Skeletal muscle tissue (tissue), 3 donors: ENCODE measurements at regions not wholly inside any gene's neighbourhood (a gene's known extent, or its start where the extent isn't known, plus 50 kb on each side); places are given as distances from the start of the nearest gene placed in this dataset.
"Not testable (repeated sequence)": the region's sequence is repeated elsewhere in the genome, so short reads cannot be mapped to it uniquely, and the experiment has no call there.

Source experiments
- H3K27ac ChIP-seq: one replicate; pipeline ENCODE4 v1.7.0; 2013; ENCODE audit warnings: mild to moderate bottlenecking, low read depth, low read length, inconsistent platforms
- H3K27me3 ChIP-seq, 3 donors: one replicate each; pipeline ENCODE4 v1.7.0; 2013; ENCODE audit warnings: low read length in 3 of 3; ENCODE audit not compliant: control insufficient read depth in 3 of 3, insufficient read depth in 3 of 3
- H3K36me3 ChIP-seq, 3 donors: one replicate each; pipeline ENCODE4 v1.7.0; 2013; ENCODE audit warnings: low read length in 3 of 3; ENCODE audit not compliant: control insufficient read depth in 3 of 3, insufficient read depth in 3 of 3
- H3K4me1 ChIP-seq, 3 donors: one replicate each; pipeline ENCODE4 v1.7.0; 2013; ENCODE audit warnings: low read length in 3 of 3, mild to moderate bottlenecking in 3 of 3; ENCODE audit not compliant: control insufficient read depth in 3 of 3, insufficient read depth in 3 of 3
- H3K4me3 ChIP-seq, 3 donors: one replicate each; pipeline ENCODE4 v1.7.0; 2013; ENCODE audit warnings: low read length in 3 of 3
- H3K9ac ChIP-seq, 3 donors: one replicate each; pipeline ENCODE4 v1.7.0; 2013; ENCODE audit warnings: low read length in 3 of 3, mild to moderate bottlenecking in 3 of 3, moderate library complexity in 2 of 3, low read depth in 1 of 3
- H3K9me3 ChIP-seq, 3 donors: one replicate each; pipeline ENCODE4 v1.7.0; 2013; ENCODE audit warnings: low read length in 3 of 3; ENCODE audit not compliant: control insufficient read depth in 3 of 3
- donor health status: Osteomylitis.

DNA sequence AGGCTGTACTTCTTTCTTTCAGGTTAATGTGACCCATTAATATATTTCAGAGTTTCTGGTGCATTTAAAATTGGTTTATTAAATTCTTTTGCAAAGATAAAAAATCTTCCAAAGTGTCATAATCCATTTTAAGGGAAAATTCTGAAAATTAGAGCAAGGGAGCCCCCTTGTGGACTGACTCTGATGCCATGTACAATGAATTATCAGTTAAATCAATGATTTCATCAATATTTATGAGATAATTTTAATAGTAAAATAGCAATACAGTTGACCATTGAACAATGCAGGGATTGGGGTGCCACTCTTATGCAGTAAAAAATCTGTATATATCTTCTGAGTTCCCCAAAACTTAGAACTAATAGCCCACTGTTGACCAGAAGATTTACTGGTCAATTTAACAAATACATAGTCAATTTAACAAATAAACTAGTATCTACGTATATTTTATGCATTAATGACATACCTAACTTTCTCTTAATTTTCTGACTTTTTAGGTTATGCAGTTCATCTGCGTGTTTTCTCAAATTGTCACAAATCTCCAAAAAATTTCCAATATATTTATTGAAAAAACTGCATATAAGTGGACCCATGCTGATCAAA lies 479.1 kb upstream of the MIR17HG start:
- no peaks in the 10 kb centered on the region for H3K27me3 ChIP-seq
- H3K27ac ChIP-seq, result no peak overlapping the region
- H3K36me3 ChIP-seq, result no peaks in the 10 kb centered on the region
- no peak overlapping the region for H3K4me3 ChIP-seq
- no peaks in the 10 kb centered on the region for H3K9me3 ChIP-seq
- no peaks in the 10 kb centered on the region for H3K4me1 ChIP-seq
- no peak overlapping the region for H3K9ac ChIP-seq

DNA sequence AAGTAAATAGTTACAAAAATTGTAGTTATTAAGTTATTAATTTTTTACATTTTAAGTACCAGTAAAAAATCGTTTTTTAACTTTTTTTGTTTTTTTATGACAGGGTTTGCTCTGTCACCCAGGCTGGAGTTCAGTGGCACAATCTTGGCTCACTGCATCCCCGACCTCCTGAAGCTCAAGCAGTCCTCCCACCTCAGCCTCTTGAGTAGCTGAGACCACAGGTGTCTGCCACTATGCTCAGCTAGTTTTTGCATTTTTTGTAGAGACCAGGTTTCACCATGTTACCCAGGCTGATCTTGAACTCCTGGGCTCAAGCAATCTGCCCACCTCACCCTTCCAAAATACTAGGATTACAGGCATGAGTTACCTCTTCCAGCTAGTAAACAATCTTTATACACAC lies 477.9 kb upstream of the MIR17HG start:
- no peak overlapping the region for H3K27ac ChIP-seq
- no peaks in the 10 kb centered on the region for H3K9me3 ChIP-seq
- no peaks in the 10 kb centered on the region for H3K4me1 ChIP-seq
- H3K9ac ChIP-seq, result no peak overlapping the region
- no peaks in the 10 kb centered on the region for H3K27me3 ChIP-seq
- no peaks in the 10 kb centered on the region for H3K36me3 ChIP-seq
- H3K4me3 ChIP-seq, result no peak overlapping the region

DNA sequence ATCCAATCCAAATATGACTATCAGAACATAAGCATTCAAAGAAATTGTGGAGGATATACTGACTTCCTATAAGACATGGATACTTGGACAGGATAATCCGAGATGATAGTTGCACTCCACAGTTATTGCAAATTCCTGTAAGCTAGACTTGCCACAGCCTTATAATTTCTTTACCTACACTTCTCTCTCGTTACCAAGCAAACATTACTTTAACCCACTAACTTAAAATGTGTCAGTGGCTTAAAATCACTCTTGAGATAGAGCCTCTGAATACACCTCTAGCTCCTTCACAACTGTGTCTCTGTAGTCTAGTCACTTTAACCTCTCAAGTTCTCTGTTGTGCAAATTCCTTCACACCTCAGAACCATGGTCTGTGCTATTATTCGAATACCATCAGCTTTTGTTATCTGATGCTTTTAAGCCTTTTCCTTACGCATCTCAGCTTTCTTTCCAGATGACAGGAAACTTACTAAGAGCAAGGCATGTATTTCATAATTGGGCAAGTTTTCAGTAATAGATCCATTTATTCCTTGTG lies 474.9 kb upstream of the MIR17HG start:
- H3K36me3 ChIP-seq, result no peaks in the 10 kb centered on the region
- H3K4me3 ChIP-seq, result no peak overlapping the region
- no peak overlapping the region for H3K27ac ChIP-seq
- H3K9me3 ChIP-seq, result no peaks in the 10 kb centered on the region
- H3K9ac ChIP-seq, result no peak overlapping the region
- no peaks in the 10 kb centered on the region for H3K4me1 ChIP-seq
- H3K27me3 ChIP-seq, result no peaks in the 10 kb centered on the region

DNA sequence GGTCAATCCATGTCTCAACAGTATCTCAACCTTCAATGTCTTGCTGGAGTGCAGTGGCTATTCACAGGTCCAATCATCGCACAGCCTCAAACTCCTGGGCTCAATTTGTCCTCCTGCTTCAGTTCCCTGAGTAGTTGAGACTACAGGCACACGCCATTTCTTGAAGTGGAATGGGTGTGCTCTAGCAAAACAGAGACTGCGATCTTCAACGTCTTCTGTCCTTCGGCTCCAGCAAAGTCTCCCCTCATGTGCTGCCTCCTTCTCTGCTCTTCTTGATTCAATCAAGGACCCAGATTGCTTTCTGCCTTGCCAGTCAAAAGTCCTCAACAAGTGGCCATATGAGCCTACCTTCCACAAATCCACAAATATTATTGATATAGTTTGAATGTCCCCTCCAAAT lies 466.7 kb upstream of the MIR17HG start:
- no peak overlapping the region for H3K9ac ChIP-seq

DNA sequence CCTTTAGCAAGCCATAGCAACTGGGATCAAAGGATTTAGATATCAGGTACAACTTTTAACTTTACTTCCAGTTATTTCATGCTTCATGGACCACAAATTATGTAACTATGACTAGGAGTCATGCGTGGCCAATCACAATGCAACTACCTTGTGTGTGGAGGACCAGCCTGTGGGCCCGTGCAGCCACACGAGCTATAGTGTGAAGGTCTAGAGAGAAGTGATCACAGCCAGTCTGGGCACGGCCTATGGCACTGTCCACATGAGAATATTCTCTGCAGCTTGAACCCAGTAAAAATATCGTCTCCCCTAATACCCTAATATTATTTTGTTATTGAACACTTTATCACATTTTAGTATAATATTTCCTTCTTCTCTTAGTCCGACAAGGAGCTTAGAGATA lies 464.9 kb upstream of the MIR17HG start:
- no peaks in the 10 kb centered on the region for H3K4me1 ChIP-seq
- no peaks in the 10 kb centered on the region for H3K36me3 ChIP-seq

More for the DNA sequence above, 466.7 kb upstream of the MIR17HG start:
- Histone ChIP-seq H3K27me3 (no peaks in the 10 kb centered on the region), H3K4me1 (no peaks in the 10 kb centered on the region), H3K9me3 (peaks cover 0 to 2% (median 0%) of the 10 kb centered on the region in 3 donors), H3K4me3 (no peak overlapping the region), H3K36me3 (no peaks in the 10 kb centered on the region), H3K27ac (no peak overlapping the region)

DNA sequence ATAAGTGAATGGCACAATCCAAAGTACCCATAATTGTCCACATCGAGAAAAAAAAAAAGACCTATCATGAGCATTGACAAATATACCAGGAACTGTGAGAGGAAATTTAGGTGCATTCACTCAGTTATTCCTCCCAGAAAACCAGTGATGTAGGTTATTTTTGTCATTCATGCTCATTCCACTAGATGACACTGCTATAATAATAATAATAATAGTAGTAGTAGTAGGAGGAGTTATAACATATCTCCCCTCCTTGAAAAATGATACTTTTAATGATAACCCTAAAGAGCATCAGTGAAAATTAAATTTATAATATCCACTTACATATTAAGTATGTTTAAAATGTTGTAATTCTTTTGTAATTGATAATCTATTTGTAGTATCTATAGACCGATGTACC lies 463.9 kb upstream of the MIR17HG start:
- H3K36me3 ChIP-seq, result no peaks in the 10 kb centered on the region

More for the DNA sequence above, 464.9 kb upstream of the MIR17HG start:
- Histone ChIP-seq H3K9me3 (peaks cover 0 to 2% (median 0%) of the 10 kb centered on the region in 3 donors), H3K4me3 (no peak overlapping the region), H3K27me3 (no peaks in the 10 kb centered on the region), H3K27ac (no peak overlapping the region), H3K9ac (no peak overlapping the region)

DNA sequence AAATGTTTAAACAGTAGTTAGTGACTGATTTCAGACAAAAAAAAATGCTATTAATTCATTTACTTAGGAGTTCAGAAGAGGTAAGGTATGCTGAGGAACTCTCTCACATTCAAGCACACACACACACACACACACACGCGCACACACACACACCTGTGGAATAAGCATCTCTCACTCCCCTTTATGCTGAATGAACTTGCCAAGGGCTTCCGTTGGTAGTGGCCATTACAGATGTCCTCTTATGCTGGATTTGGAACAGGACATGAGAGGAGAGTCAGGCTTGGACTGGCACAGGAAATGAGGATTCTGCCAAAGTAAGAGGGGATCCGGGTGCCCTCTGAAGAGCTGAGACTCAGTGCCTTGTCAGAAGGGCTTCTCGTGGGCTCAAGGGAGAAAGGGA lies 463.4 kb upstream of the MIR17HG start:
- Histone ChIP-seq H3K4me1 (no peaks in the 10 kb centered on the region), H3K36me3 (no peaks in the 10 kb centered on the region), H3K27ac (no peak overlapping the region), H3K9ac (no peak overlapping the region), H3K27me3 (no peaks in the 10 kb centered on the region), H3K4me3 (no peak overlapping the region), H3K9me3 (peaks cover 0 to 2% (median 0%) of the 10 kb centered on the region in 3 donors)

More for the DNA sequence above, 463.9 kb upstream of the MIR17HG start:
- Histone ChIP-seq H3K27ac (no peak overlapping the region), H3K4me1 (no peaks in the 10 kb centered on the region), H3K27me3 (no peaks in the 10 kb centered on the region), H3K4me3 (no peak overlapping the region), H3K9me3 (peaks cover 0 to 2% (median 0%) of the 10 kb centered on the region in 3 donors), H3K9ac (no peak overlapping the region)

DNA sequence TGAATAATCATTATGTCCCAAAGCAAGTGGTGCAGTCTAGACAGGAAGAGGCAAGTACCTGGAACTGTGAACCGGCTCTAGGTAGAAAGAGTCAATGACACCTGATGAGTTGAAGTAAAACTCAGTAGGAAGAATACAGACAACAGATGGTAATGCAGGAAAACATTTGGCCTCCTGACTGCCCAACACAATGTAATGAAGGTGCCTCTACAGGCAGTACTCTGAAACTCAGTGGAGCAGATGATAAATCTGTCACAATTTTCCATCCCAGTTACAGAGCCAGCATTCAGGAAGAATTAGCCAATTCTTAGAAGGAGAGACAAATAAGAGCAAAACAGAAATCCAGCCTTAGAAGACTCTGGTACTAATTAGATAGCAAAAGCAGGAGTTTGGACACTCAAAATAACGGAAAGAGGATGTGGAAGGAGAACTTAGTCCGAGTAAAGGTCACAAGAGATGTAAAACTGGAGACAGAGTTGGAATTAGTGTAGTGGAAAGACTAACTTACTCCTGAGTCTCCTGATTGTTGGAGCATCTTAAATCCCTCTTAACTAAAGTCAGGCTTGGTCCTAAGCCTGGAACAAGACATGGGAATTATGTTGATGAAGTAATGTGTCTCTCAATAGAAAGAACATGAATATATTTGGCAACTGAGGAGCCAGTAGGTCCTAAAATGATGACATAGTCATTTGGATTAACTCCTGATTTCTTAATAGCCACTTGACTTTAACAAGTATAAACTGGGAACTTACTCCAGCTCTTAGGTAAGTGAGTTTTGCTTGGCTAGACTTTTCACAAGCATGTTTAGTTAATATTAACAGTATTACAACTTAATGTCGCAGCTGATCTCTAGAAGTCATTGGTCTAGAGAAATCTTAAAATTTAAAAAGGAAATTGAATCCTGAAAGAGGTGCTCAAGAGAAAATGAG lies 457.3 kb upstream of the MIR17HG start:
- Histone ChIP-seq H3K4me1 (no peaks in the 10 kb centered on the region), H3K4me3 (no peak overlapping the region), H3K9me3 (no peaks in the 10 kb centered on the region), H3K36me3 (no peaks in the 10 kb centered on the region), H3K27me3 (no peaks in the 10 kb centered on the region), H3K9ac (no peak overlapping the region), H3K27ac (no peak overlapping the region)

DNA sequence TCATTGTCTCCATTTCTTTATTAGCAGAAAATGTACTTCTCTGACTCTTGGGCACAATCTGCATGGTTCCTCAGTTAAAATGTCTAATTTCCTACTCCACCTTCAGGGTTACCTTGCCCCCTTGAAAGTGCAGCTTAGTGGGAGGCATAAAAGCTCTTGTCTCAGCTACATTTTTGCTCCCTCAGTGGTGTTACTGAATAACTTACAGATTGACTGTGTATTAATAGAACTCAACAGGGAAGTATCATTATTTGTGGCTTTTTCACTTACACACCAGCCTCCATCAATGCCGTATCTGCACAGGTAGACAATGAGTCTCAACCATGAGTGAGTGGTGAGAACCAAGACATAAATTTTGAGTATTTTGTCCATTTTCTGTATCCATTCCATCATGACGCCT lies 456.2 kb upstream of the MIR17HG start:
- Histone ChIP-seq H3K4me3 (no peak overlapping the region), H3K27me3 (no peaks in the 10 kb centered on the region), H3K9me3 (no peaks in the 10 kb centered on the region), H3K4me1 (no peaks in the 10 kb centered on the region), H3K9ac (no peak overlapping the region), H3K36me3 (no peaks in the 10 kb centered on the region), H3K27ac (no peak overlapping the region)

DNA sequence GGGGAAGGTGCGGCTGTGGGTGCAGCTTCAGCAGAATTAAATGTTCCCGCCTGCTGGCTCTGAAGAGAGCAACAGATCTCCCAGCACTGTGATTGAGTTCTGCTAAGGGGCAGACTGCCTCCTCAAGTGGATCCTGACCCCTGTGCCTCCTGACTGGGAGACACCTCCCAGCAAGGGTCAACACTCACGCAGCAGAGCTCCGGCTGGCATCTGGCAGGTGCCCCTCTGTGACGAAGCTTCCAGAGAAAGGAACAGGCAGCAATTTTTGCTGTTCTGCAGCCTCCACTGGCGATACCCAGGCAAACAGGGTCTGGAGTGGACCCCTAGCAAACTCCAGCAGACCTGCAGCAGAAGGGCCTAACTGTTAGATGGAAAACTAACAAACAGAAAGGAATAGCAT lies 454.3 kb upstream of the MIR17HG start:
- H3K36me3 ChIP-seq, H3K4me1 ChIP-seq, H3K4me3 ChIP-seq, H3K9ac ChIP-seq, H3K27ac ChIP-seq, H3K27me3 ChIP-seq, H3K9me3 ChIP-seq: not testable (repeated sequence)
